ENCODE measurements at regions not wholly inside any gene's neighbourhood (a gene's known extent, or its start where the extent isn't known, plus 50 kb on each side); places are given as distances from the start of the nearest gene placed in this dataset.

- no peak for TF ChIP-seq POLR2AphosphoS5 (IDR thresholded peaks at IDR 0.05; ENCODE audit: low read depth, low read length)
- no peak for TF ChIP-seq SIN3A (IDR thresholded peaks at IDR 0.05; ENCODE audit: low read depth)
Measured at GRCh38 chr6:94498099-94498498, 1078.7 kb upstream of the EPHA7 start.

Measured in HCT116 (cell line).